ENCODE measurements at regions not wholly inside any gene's neighbourhood (a gene's known extent, or its start where the extent isn't known, plus 50 kb on each side); places are given as distances from the start of the nearest gene placed in this dataset.

GRCh38 chr5:10173716-10174115 is 76.0 kb downstream of the ATPSCKMT start:
- DNase-seq, result peak; percentile 43

GRCh38 chr5:10172247-10172646 is 77.4 kb downstream of the ATPSCKMT start:
- DNase-seq, result no peak

- peak; percentile 83 for DNase-seq
Observed at GRCh38 chr5:10169359-10169758, 80.3 kb downstream of the ATPSCKMT start.

- DNase-seq, result no peak
Observed at GRCh38 chr5:10168254-10168653, 81.4 kb downstream of the ATPSCKMT start.

GRCh38 chr5:10167806-10168205 is 81.9 kb downstream of the ATPSCKMT start:
- no peak for DNase-seq

GRCh38 chr5:10166392-10166791 is 83.3 kb downstream of the ATPSCKMT start:
- DNase-seq, result no peak

GRCh38 chr5:10162468-10162867 is 87.2 kb downstream of the ATPSCKMT start:
- DNase-seq, result no peak

GRCh38 chr5:10161778-10162177 is 87.9 kb downstream of the ATPSCKMT start:
- no peak for DNase-seq

GRCh38 chr5:10160241-10160640 is 89.4 kb downstream of the ATPSCKMT start:
- no peak for DNase-seq

GRCh38 chr5:10158886-10159285 is 90.8 kb downstream of the ATPSCKMT start:
- no peak for DNase-seq

GRCh38 chr5:10157085-10157669 is 92.5 kb downstream of the ATPSCKMT start:
- DNase-seq, result no peak

- DNase-seq, result no peak
Observed at GRCh38 chr5:10155897-10156667, 93.6 kb downstream of the ATPSCKMT start.

GRCh38 chr5:10153808-10154537 is 95.7 kb downstream of the ATPSCKMT start:
- no peak for DNase-seq

- DNase-seq, result no peak
Observed at GRCh38 chr5:10153394-10153793, 96.3 kb downstream of the ATPSCKMT start.

- no peak for DNase-seq
Observed at GRCh38 chr5:10151656-10152055, 98.0 kb downstream of the ATPSCKMT start.

GRCh38 chr5:10149911-10150310 is 99.8 kb downstream of the ATPSCKMT start:
- DNase-seq, result no peak

GRCh38 chr5:10145923-10146401 is 103.7 kb downstream of the ATPSCKMT start:
- peak; percentile 66 for DNase-seq

GRCh38 chr5:10144040-10144439 is 105.6 kb downstream of the ATPSCKMT start:
- no peak for DNase-seq

- DNase-seq, result no peak
Observed at GRCh38 chr5:10140195-10140973, 109.3 kb downstream of the ATPSCKMT start.

- no peak for DNase-seq
Observed at GRCh38 chr5:10138395-10139057, 111.2 kb downstream of the ATPSCKMT start.

GRCh38 chr5:10133830-10134229 is 115.9 kb downstream of the ATPSCKMT start:
- DNase-seq, result no peak

- DNase-seq, result no peak
Observed at GRCh38 chr5:10130881-10131280, 118.8 kb downstream of the ATPSCKMT start.
